ENCODE measurements at regions not wholly inside any gene's neighbourhood (a gene's known extent, or its start where the extent isn't known, plus 50 kb on each side); places are given as distances from the start of the nearest gene placed in this dataset.
"Not testable (repeated sequence)": the region's sequence is repeated elsewhere in the genome, so short reads cannot be mapped to it uniquely, and the experiment has no call there.

- Histone ChIP-seq H3K27me3 (no peaks in the 10 kb centered on the region), H3K4me1 (peaks cover 0 to 6% of the 10 kb centered on the region in 2 donors), H3K9me3 (no peaks in the 10 kb centered on the region), H3K27ac (no peak overlapping the region), H3K4me3 (no peak overlapping the region), H3K36me3 (no peaks in the 10 kb centered on the region)
- TF ChIP-seq CTCF (IDR thresholded peaks at IDR 0.05): no peak
- DNase-seq (ENCODE audit: low spot score): no peak
Observed at GRCh38 chr1:221241592-221241991, 362.3 kb downstream of the HLX start.

DNA sequence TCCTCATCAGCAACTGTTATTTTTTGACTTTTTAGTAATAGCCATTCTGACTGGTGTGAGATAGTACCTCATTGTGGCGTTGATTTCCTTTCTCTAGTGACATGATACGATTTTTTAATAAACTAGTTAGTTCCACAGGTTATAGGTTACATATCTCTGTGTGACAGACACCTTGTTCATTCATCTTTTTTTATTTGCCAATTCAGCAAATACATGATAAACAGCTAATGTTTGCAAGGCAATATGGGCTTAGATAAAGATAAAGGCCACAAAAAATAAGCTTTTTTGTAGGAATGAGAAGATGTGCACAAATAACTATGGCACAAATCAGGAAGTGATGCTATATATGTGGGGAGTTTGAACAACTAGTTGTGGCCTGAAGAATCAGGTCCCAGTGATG, 366.8 kb downstream of the HLX start:
- no peak for DNase-seq (ENCODE audit: low spot score)
- no peaks in the 10 kb centered on the region for H3K9me3 ChIP-seq
- H3K36me3 ChIP-seq: no peaks in the 10 kb centered on the region
- peaks cover 0 to 3% of the 10 kb centered on the region in 2 donors for H3K4me1 ChIP-seq
- H3K27ac ChIP-seq: no peak overlapping the region
- H3K27me3 ChIP-seq: no peaks in the 10 kb centered on the region
- TF ChIP-seq CTCF (IDR thresholded peaks at IDR 0.05): no peak
- no peak overlapping the region for H3K4me3 ChIP-seq

GRCh38 chr1:221246628-221247415, 367.6 kb downstream of the HLX start:
- TF ChIP-seq CTCF (IDR thresholded peaks at IDR 0.05): no peak
- no peaks in the 10 kb centered on the region for H3K27me3 ChIP-seq
- no peak for DNase-seq (ENCODE audit: low spot score)
- H3K36me3 ChIP-seq: no peaks in the 10 kb centered on the region
- H3K9me3 ChIP-seq: no peaks in the 10 kb centered on the region
- H3K4me3 ChIP-seq: no peak overlapping the region
- no peak overlapping the region for H3K27ac ChIP-seq
- no peaks in the 10 kb centered on the region for H3K4me1 ChIP-seq

GRCh38 chr1:221251580-221251979, 372.3 kb downstream of the HLX start:
- Histone ChIP-seq H3K9me3 (peaks cover 5 to 7% of the 10 kb centered on the region in 2 donors), H3K36me3 (no peaks in the 10 kb centered on the region), H3K27me3 (no peaks in the 10 kb centered on the region), H3K27ac (no peak overlapping the region), H3K4me3 (no peak overlapping the region), H3K4me1 (no peaks in the 10 kb centered on the region)
- DNase-seq (ENCODE audit: low spot score): no peak
- no peak for TF ChIP-seq CTCF (IDR thresholded peaks at IDR 0.05)

GRCh38 chr1:221254813-221255212, 375.6 kb downstream of the HLX start:
- DNase-seq (ENCODE audit: low spot score): no peak
- no peak for TF ChIP-seq CTCF (IDR thresholded peaks at IDR 0.05)
- Histone ChIP-seq H3K27ac (no peak overlapping the region), H3K9me3 (peaks cover 5 to 14% of the 10 kb centered on the region in 2 donors), H3K4me1 (no peaks in the 10 kb centered on the region), H3K36me3 (no peaks in the 10 kb centered on the region), H3K27me3 (no peaks in the 10 kb centered on the region), H3K4me3 (no peak overlapping the region)

GRCh38 chr1:221256773-221257172, 377.5 kb downstream of the HLX start:
- Histone ChIP-seq H3K27ac (no peak overlapping the region), H3K27me3 (no peaks in the 10 kb centered on the region), H3K9me3 (peaks cover 5 to 14% of the 10 kb centered on the region in 2 donors), H3K4me1 (no peaks in the 10 kb centered on the region), H3K4me3 (no peak overlapping the region), H3K36me3 (no peaks in the 10 kb centered on the region)
- no peak for DNase-seq (ENCODE audit: low spot score)
- no peak for TF ChIP-seq CTCF (IDR thresholded peaks at IDR 0.05)

- peaks cover 5 to 14% of the 10 kb centered on the region in 2 donors for H3K9me3 ChIP-seq
- not testable (repeated sequence) for H3K27me3 ChIP-seq; H3K4me3 ChIP-seq; H3K4me1 ChIP-seq; DNase-seq (ENCODE audit: low spot score); H3K27ac ChIP-seq; H3K36me3 ChIP-seq
Observed at GRCh38 chr1:221257548-221257947, 378.3 kb downstream of the HLX start.

DNA sequence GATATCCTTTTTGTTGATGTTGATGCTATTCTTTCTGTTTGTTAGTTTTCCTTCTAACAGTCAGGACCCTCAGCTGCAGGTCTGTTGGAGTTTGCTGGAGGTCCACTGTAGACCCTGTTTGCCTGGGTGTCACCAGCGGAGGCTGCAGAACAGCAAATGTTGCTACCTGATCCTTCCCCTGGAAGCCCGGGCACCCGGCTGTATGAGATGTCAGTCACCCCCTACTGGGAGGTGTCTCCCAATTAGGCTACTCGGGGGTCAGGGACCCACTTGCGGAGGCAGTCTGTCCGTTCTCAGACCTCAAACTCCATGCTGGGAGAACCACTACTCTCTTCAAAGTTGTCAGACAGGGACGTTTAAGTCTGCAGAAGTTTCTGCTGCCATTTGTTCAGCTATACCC, 383.4 kb downstream of the HLX start:
- peaks cover 0 to 17% of the 10 kb centered on the region in 2 donors for H3K4me1 ChIP-seq
- H3K4me3 ChIP-seq; H3K27me3 ChIP-seq; H3K9me3 ChIP-seq; H3K27ac ChIP-seq; H3K36me3 ChIP-seq; DNase-seq (ENCODE audit: low spot score): not testable (repeated sequence)
